Cardiac muscle cell (in vitro differentiated cells and primary cell): ENCODE measurements at regions not wholly inside any gene's neighbourhood (a gene's known extent, or its start where the extent isn't known, plus 50 kb on each side); places are given as distances from the start of the nearest gene placed in this dataset.

Source experiments
- DNase-seq, 2 donors: peaks; one replicate each; pipeline versions ENCODE4 v3.0.0 to v3.0.0-alpha.2; 2010 to 2017; ENCODE audit warnings: low read depth in 1 of 2, low spot score in 1 of 2
- H3K27ac ChIP-seq: fragments of 200-600 bp; sonication (generic); 2 replicates; pipeline ENCODE4 v1.5.1; 2016
- H3K27me3 ChIP-seq: fragments of 200-600 bp; sonication (generic); 2 replicates; pipeline ENCODE4 v1.6.0; 2016; ENCODE audit warnings: control low read depth
- H3K36me3 ChIP-seq: fragments of 200-600 bp; sonication (generic); 2 replicates; pipeline ENCODE4 v1.5.1; 2016; ENCODE audit warnings: control low read depth
- H3K4me1 ChIP-seq: fragments of 200-600 bp; sonication (generic); 2 replicates; pipeline ENCODE4 v1.8.1; 2017; ENCODE audit warnings: low read depth, mild to moderate bottlenecking, mixed run types
- H3K4me3 ChIP-seq: fragments of 200-600 bp; sonication (generic); 2 replicates; pipeline ENCODE4 v1.5.1; 2016; ENCODE audit warnings: mild to moderate bottlenecking
- H3K9me3 ChIP-seq: fragments of 200-600 bp; sonication (generic); 2 replicates; pipeline ENCODE4 v1.5.1; 2017; ENCODE audit warnings: low read depth, mild to moderate bottlenecking, control low read depth
- CTCF ChIP-seq: IDR thresholded peaks from 2 replicates; pipeline ENCODE4 v1.5.1; 2012; ENCODE audit warnings: low read depth, mild to moderate bottlenecking, low read length

- H3K9me3 ChIP-seq: no peaks in the 10 kb centered on the region
- no peak for TF ChIP-seq CTCF
- no peaks in the 10 kb centered on the region for H3K27me3 ChIP-seq
- H3K4me1 ChIP-seq: no peaks in the 10 kb centered on the region
- no peak overlapping the region for H3K27ac ChIP-seq
- no peaks in the 10 kb centered on the region for H3K36me3 ChIP-seq
- H3K4me3 ChIP-seq: no peak overlapping the region
- DNase-seq: no peak
Measured at GRCh38 chr11:104524254-104524653, 360.3 kb upstream of the PDGFD start.

GRCh38 chr11:104523611-104524010 lies 359.7 kb upstream of the PDGFD start:
- Histone ChIP-seq H3K27ac (no peak overlapping the region), H3K36me3 (no peaks in the 10 kb centered on the region), H3K27me3 (no peaks in the 10 kb centered on the region), H3K4me3 (no peak overlapping the region), H3K9me3 (no peaks in the 10 kb centered on the region), H3K4me1 (no peaks in the 10 kb centered on the region)
- no peak for TF ChIP-seq CTCF
- no peak for DNase-seq

GRCh38 chr11:104522650-104523049 lies 358.7 kb upstream of the PDGFD start:
- H3K9me3 ChIP-seq: no peaks in the 10 kb centered on the region
- no peak for TF ChIP-seq CTCF
- no peak overlapping the region for H3K27ac ChIP-seq
- peak in 1 of 2 donors; percentile 33 for DNase-seq
- H3K36me3 ChIP-seq: no peaks in the 10 kb centered on the region
- no peaks in the 10 kb centered on the region for H3K27me3 ChIP-seq
- H3K4me1 ChIP-seq: no peaks in the 10 kb centered on the region
- no peak overlapping the region for H3K4me3 ChIP-seq

GRCh38 chr11:104522123-104522522 lies 358.2 kb upstream of the PDGFD start:
- Histone ChIP-seq H3K4me3 (no peak overlapping the region), H3K27me3 (no peaks in the 10 kb centered on the region), H3K9me3 (no peaks in the 10 kb centered on the region), H3K36me3 (no peaks in the 10 kb centered on the region), H3K4me1 (no peaks in the 10 kb centered on the region), H3K27ac (no peak overlapping the region)
- no peak for TF ChIP-seq CTCF
- DNase-seq: no peak

- no peak for DNase-seq
- Histone ChIP-seq H3K27me3 (no peaks in the 10 kb centered on the region), H3K27ac (no peak overlapping the region), H3K36me3 (no peaks in the 10 kb centered on the region), H3K9me3 (no peaks in the 10 kb centered on the region), H3K4me1 (no peaks in the 10 kb centered on the region), H3K4me3 (no peak overlapping the region)
- TF ChIP-seq CTCF: no peak
Measured at GRCh38 chr11:104510169-104510568, 346.2 kb upstream of the PDGFD start.

GRCh38 chr11:104490182-104490581 lies 326.2 kb upstream of the PDGFD start:
- no peak overlapping the region for H3K4me3 ChIP-seq
- no peak for TF ChIP-seq CTCF
- H3K4me1 ChIP-seq: peaks cover 11% of the 10 kb centered on the region
- DNase-seq: no peak
- no peaks in the 10 kb centered on the region for H3K36me3 ChIP-seq
- peaks cover 7% of the 10 kb centered on the region for H3K9me3 ChIP-seq
- H3K27me3 ChIP-seq: no peaks in the 10 kb centered on the region
- H3K27ac ChIP-seq: no peak overlapping the region
